ENCODE measurements at regions not wholly inside any gene's neighbourhood (a gene's known extent, or its start where the extent isn't known, plus 50 kb on each side); places are given as distances from the start of the nearest gene placed in this dataset.

GRCh38 chr5:2696156-2696807 lies 55.2 kb downstream of the IRX2 start:
- no peak for DNase-seq (ENCODE audit: low read depth in 1 of 2, low spot score in 1 of 2)

- no peak for DNase-seq (ENCODE audit: low read depth in 1 of 2, low spot score in 1 of 2)
Measured at GRCh38 chr5:2695200-2695891, 56.1 kb downstream of the IRX2 start.

GRCh38 chr5:2691530-2691929 lies 59.9 kb downstream of the IRX2 start:
- DNase-seq (ENCODE audit: low read depth in 1 of 2, low spot score in 1 of 2): no peak

- DNase-seq (ENCODE audit: low read depth in 1 of 2, low spot score in 1 of 2): no peak
Measured at GRCh38 chr5:2690293-2690692, 61.2 kb downstream of the IRX2 start.

GRCh38 chr5:2688586-2688985 lies 62.9 kb downstream of the IRX2 start:
- no peak for DNase-seq (ENCODE audit: low read depth in 1 of 2, low spot score in 1 of 2)

GRCh38 chr5:2687746-2688145 lies 63.7 kb downstream of the IRX2 start:
- no peak for DNase-seq (ENCODE audit: low read depth in 1 of 2, low spot score in 1 of 2)

GRCh38 chr5:2686321-2687124 lies 65.0 kb downstream of the IRX2 start:
- no peak for DNase-seq (ENCODE audit: low read depth in 1 of 2, low spot score in 1 of 2)

- no peak for DNase-seq (ENCODE audit: low read depth in 1 of 2, low spot score in 1 of 2)
Measured at GRCh38 chr5:2685651-2686272, 65.7 kb downstream of the IRX2 start.

GRCh38 chr5:2684606-2685005 lies 66.9 kb downstream of the IRX2 start:
- DNase-seq (ENCODE audit: low read depth in 1 of 2, low spot score in 1 of 2): no peak

GRCh38 chr5:2683720-2684119 lies 67.8 kb downstream of the IRX2 start:
- no peak for DNase-seq (ENCODE audit: low read depth in 1 of 2, low spot score in 1 of 2)

- DNase-seq (ENCODE audit: low read depth in 1 of 2, low spot score in 1 of 2): no peak
Measured at GRCh38 chr5:2681476-2681875, 70.0 kb downstream of the IRX2 start.

- DNase-seq (ENCODE audit: low read depth in 1 of 2, low spot score in 1 of 2): no peak
Measured at GRCh38 chr5:2680979-2681378, 70.5 kb downstream of the IRX2 start.

GRCh38 chr5:2677689-2678088 lies 73.8 kb downstream of the IRX2 start:
- no peak for DNase-seq (ENCODE audit: low read depth in 1 of 2, low spot score in 1 of 2)

- no peak for DNase-seq (ENCODE audit: low read depth in 1 of 2, low spot score in 1 of 2)
Measured at GRCh38 chr5:2675548-2675947, 75.9 kb downstream of the IRX2 start.

- DNase-seq (ENCODE audit: low read depth in 1 of 2, low spot score in 1 of 2): no peak
Measured at GRCh38 chr5:2674456-2674855, 77.0 kb downstream of the IRX2 start.

GRCh38 chr5:2670940-2671339 lies 80.5 kb downstream of the IRX2 start:
- no peak for DNase-seq (ENCODE audit: low read depth in 1 of 2, low spot score in 1 of 2)

- no peak for DNase-seq (ENCODE audit: low read depth in 1 of 2, low spot score in 1 of 2)
Measured at GRCh38 chr5:2669913-2670312, 81.6 kb downstream of the IRX2 start.

- DNase-seq (ENCODE audit: low read depth in 1 of 2, low spot score in 1 of 2): no peak
Measured at GRCh38 chr5:2669259-2669658, 82.2 kb downstream of the IRX2 start.

- DNase-seq (ENCODE audit: low read depth in 1 of 2, low spot score in 1 of 2): no peak
Measured at GRCh38 chr5:2666081-2666480, 85.4 kb downstream of the IRX2 start.

GRCh38 chr5:2663489-2663888 lies 88.0 kb downstream of the IRX2 start:
- DNase-seq (ENCODE audit: low read depth in 1 of 2, low spot score in 1 of 2): no peak

GRCh38 chr5:2660315-2660714 lies 91.2 kb downstream of the IRX2 start:
- no peak for DNase-seq (ENCODE audit: low read depth in 1 of 2, low spot score in 1 of 2)

Measured in activated T-helper 1 cell treated with anti-CD3 and anti-CD28 coated beads, Interleukin-2, amount 50 U/mL, for 16 hours (primary cell).